GM21786 (cell line): ENCODE measurements at regions not wholly inside any gene's neighbourhood (a gene's known extent, or its start where the extent isn't known, plus 50 kb on each side); places are given as distances from the start of the nearest gene placed in this dataset.
"Not testable (repeated sequence)": the region's sequence is repeated elsewhere in the genome, so short reads cannot be mapped to it uniquely, and the experiment has no call there.

Source experiments
- ATAC-seq: cut with Tn5 transposase; IDR thresholded peaks from one replicate; pipeline ENCODE4 v1.9.1; 2021; ENCODE audit not compliant: unreplicated experiment

DNA sequence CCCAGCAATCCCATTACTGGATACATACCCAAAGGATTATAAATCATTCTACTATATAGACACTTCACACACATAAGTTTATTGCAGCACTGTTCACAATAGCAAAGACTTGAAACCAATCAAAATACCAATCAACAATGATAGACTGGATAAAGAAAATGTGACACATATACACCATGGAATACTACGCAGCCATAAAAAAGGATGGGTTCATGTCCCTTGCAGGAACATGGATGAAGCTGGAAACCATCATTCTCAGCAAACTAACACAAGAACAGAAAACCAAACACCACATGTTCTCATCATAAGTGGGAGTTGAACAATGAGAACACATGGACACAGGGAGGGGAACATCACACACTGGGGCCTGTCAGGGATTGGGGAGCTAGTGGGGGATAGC lies 475.4 kb upstream of the NFIA start:
- not testable (repeated sequence) for ATAC-seq

DNA sequence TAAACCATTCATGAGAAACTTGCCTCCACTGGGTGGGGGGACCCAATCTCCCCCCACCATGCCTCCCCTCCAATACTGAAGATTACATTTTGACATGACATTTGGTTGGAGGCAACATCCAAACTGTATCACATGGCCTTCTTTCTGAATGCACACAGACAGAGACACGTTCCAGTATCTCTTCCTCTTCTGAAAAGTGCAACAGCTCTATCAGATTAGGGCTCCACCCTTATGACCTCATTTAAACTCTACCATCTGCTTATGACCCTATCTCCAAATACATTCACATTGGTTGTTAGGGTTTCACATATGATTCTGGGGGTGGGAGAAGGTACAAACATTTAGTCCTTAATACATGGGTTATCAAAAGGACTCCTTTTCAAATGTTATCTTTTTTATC lies 481.8 kb upstream of the NFIA start:
- no peak for ATAC-seq

DNA sequence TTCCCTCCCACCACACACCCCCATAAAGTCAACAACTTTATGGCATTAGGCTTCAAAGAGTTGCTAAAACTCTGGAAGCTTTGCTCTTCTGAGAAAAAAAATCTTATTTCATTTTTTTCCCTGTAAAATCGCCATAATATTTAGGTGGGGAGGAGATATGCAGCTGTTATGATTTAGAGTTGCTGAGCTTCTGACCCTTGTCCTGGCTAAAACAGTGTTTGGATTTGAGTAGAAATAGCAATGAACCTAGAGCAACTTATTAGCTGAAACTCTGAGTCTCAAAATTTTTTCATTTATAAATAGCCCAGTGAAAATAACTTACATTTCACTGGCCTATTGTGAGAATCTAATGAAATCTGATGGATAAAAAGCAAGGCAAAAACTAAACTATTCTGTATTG lies 482.8 kb upstream of the NFIA start:
- no peak for ATAC-seq

DNA sequence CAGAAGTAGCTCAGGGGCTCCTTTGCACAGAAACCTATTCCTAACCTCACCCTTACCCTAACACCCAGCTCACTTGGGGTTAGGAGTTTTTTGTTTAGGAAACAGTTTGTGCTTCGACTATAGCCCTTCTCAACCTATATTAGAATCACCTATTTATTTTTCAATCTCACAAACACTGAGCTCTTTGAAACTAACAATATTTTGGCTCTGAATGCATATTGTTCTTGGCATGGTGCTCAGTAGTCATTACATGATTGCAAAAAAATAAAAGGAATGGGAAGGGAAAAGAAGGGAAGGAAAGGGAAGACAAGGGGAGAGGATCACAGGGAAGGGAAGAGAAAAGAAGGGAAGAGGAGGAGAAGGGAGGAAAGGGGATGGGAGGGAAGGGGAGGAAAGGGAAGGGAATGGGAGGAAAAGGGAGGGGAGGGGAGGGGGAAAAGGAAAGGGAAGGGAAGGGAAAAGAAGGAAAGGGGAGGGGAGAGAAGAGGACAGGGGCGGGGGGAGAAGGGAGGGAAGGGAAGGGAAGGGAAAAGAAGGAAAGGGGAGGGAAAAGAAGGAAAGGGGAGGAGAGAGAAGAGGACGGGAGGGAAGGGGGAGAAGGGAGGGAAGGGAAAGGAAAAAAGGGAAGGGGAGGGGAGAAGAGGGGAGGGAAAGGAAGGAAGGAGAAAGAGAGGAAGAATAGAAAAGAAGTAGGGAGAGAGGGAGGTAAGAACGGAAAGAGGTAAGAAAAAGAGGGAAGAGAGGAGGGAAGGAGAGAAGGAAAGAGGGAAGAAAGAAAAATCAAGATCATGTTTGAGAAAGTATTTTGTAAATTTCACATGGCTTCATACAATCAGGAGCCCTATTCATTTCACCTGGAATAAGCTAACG lies 484.1 kb upstream of the NFIA start:
- ATAC-seq, result no peak

DNA sequence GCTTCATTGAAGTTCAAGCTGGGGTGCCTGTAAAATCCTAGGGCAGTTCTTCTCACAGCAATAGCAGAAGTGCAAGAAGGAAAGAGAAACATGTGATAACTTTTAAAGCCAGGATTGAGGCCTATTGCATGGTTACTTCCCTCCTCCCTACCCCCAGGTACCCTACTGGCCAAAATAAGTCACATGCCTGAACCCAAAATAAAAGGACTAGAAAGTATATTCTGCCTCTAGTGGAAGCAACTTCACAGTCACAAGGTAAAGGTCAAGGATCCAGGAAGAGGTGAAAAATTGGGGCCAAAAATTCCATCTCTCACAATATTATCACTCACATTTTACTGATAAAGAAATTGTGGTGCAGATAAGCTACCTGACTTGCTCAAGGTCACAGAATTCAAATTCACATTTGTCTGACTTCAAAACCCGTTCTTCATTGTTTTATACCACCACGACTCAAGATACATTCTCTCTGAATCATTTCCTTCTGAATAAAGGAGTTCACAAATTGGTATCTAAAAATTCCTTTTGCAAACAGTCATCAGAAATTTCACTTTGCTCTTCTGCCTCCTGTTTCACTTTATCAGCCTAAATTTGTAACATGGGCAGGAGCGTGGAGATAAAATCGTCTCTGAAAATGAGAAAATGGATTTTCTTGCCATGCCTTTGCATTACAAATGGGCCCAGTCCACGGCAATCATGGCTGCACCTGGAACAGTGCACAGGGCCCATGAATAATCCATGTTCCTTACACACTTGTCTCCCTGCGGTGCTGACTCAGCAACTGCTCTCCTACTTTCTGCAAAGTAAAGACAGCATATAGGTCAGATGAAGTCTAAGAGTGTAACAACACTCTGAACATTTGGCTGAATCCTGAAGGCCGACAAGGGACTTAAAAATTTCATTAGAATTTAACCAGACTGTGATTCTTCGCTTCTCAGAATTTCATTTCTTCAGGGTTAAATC lies 485.3 kb upstream of the NFIA start:
- no peak for ATAC-seq

DNA sequence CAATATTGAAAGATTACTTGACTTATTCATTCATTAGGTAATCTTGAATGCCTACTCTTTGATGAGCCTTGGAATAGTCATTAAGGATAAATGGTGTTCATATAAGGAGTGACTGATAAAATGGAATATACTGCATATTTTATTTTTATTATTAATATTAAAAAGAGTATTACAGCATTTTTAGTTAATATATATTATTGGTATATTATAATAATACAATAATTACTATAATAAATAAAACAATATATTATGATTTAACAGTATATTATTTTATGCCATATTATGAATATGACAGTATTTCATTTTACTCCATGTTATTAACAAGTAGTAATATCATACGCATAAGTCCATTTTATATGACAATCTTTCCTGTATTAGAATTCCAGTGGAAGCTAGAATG lies 490.8 kb upstream of the NFIA start:
- ATAC-seq, result no peak

DNA sequence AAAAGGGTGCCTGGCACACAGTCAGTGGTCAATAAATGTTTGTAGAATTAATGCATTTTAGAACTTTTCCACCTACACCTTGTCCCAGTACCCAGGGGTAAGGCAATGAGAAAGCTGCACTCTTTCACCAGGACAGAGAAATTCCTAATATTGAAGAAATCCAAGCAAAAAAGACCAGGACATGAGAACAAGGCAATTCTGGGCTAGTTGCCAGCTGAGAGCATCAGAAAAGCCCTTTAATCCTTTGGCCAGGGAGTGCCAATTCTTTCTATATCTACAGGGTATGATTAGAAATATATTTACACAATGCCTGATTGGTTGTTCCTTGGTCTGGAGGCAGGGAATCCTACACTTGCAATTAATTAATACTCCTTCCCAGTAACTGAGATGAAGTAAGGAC lies 492.4 kb upstream of the NFIA start:
- no peak for ATAC-seq

DNA sequence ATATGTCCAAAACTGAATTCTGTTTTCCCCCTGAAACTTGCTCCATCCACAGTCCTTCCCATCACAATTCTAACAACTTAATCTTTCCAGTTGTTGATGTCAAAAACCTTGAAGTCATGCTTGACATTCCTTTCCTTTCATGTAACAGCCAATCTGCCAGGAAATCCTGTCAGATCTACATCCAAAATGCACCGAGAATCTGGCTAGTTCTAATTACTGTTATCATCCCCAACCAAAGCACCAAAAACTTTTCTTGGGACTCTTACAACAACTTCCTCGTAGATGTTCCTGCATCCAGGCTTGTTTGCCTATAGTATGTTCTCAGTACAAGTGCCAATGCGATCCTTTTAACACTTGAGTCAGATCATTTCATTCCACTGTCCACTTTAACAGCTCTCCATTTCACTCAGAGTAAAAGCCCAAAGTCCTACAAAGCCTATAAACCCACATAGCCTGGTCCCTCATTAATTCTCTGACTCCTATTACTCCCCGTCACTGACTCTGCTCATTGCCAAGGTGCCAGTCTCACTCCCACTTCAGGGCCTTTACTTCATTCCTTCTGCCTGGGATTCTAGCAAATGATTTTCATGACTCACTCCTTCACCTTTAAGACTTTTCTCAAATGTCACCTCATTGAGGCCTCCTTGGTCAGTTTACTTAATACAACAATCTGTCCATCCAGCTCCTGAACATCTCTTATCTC lies 493.2 kb upstream of the NFIA start:
- ATAC-seq, result no peak

DNA sequence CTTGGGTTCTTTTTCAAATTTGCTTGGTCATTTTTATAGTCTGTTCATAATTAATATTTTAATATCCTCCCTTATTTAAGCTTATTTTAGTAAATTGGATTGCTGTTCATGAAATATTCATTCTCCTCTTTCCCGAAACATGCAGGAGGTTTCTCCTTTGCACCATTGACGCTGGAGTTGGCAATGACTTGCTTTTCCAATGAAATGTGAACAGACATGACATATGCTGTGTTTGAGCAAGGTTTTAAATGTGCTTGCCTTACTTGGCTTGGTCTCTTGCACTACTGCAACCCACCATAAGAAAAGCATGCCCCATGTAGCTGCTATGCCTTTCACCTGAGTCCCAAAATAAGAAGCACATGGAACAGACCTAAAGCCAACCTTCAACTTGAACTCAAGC lies 498.0 kb upstream of the NFIA start:
- ATAC-seq, result no peak

DNA sequence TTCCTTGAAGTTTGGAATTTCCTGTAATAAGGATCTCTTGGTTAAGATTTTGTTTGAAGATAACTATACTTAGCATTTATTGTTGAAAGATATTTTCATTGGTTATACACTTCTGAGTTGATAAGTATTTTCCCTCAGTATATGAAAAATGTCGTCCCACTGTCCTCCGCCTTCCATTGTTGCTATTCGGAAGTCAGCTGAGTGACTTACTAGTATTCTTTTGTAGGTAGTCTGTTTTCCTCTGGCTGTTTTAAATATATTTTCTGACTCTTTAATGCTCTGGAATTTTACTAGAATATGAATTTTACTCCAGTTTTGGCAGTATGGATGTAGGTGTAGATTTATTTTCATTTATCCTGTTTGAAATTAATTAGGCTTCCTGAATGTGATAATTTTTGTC lies 498.7 kb upstream of the NFIA start:
- ATAC-seq, result no peak

DNA sequence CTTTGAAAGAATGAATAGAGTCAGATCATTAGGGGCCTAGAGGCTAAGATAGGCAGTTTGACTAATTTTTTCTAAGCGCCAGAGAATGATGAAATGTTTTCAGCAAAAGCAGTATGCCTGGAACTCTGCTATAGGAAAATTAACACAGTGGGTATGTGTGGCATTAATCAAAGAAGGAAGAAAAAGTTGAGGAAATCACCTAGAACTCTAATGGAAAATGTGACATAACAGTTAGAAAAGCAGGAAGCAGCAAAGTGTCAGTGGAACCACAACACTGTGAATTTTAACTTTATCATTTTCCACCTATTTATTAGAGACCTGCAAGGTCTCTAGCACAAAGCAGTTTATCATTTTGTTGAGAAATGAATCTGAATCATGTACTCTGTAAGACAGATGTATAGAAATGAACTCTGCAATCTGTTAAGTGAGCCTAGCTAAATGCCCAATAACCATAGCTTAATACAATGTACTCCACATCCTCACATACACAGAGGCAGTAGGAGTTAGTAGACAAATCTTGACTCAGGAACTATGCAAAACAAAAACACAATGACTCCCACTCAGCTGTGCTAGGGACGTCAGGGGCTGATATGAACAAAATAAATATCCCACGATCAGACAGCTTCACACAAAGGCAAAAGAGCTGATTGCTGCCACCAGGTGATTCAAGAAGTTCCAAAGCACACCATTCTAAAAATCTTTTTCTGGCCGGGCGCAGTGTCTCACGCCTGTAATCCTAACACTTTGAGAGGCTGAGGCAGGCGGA lies 500.7 kb upstream of the NFIA start:
- ATAC-seq, result no peak

DNA sequence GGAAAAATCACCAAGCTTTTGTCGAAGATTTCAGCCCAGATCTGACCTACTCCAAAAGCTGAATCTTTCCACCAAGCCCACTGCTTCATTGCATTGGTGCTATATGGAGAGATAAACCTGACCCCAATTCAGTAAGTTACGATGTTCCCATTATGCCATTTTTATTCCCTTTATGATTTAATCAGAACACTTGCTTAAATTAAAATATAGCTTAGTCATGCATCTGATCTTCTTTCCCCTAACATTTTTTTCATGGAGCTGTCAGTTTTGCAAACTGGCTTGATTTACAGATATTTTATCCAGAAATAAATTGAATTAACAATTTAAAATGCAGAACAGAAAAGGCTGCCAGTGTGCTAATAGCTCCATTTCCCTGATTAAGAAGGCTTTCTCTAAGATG lies 503.5 kb upstream of the C1orf87 start:
- no peak for ATAC-seq

DNA sequence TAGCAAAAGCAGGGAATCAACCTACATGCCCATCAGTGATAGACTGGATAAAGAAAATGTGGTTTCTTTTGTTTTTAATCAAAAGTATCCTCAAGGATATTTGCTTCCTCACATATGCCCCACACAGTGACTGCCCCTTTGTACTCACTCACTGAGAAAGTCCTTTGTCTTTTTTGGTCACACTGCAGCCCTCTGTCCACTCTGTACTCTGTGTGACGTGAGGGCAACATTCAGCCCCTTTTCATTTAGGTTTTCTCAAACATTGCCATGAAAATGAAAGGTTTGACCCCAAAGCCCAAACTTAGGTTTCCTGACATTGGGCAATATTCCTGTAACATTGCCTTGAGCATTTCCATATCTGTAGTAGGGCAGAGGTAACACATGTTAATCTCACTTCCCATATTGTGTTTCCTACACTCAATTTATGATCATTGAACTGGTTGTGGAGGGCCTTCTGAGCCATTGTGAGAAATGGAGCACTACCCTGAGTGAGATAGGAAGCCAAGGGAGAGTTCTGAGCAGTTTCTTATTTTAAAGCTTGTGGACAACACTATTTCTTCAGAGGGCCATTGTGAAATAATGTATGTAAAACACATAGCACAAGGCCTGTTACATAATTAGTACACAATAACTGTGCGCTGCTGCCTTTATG lies 501.9 kb upstream of the C1orf87 start:
- ATAC-seq, result no peak

DNA sequence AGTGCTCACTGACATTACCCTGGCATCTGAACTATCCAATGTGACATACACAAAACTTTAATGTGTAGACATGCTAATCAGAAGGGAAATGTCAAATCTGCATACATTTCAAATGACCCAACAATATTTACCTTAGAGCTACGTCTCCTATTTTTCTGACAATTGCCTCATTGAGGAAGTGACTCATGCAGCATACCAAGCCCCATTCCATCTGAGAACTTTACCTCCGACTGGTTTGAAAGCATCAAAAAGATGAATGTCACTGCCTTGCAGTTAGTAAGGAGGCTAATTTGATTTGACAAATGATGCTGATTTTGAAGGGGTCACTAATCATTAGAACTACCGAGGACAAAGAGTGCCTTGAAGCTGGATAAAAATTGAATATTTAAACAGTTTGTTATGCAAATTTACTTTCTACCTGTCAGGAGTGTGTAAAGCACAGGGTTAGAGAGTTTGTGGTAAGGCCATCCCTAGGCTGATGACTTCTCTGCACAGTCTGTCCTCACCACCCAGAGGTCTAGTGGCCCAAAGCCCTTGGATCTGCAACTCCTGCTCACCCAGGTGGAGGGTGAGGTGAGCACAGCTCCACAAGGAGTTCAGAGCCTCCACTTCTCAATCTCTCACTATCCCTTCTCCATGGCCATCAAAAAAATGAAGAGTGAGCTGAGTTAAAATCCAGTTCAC lies 500.3 kb upstream of the C1orf87 start:
- no peak for ATAC-seq

DNA sequence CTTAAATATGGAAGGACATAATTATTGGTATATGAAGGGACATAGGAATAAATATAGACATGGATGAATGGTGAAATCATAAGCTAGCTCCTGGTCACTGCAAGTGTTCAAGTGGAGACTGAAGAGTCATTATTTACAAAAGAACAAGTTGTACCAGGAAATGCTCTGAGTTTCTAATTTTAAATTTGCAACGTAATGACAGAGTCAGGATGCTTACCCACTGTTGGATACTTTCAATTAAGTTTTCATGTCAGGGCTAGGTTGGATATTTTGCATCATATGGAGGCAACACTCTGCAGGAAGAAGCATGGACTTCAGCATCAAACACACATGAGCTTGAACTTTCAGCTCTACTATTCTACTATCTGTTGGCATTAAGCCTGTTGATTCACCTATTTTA lies 499.6 kb upstream of the C1orf87 start:
- ATAC-seq, result no peak

DNA sequence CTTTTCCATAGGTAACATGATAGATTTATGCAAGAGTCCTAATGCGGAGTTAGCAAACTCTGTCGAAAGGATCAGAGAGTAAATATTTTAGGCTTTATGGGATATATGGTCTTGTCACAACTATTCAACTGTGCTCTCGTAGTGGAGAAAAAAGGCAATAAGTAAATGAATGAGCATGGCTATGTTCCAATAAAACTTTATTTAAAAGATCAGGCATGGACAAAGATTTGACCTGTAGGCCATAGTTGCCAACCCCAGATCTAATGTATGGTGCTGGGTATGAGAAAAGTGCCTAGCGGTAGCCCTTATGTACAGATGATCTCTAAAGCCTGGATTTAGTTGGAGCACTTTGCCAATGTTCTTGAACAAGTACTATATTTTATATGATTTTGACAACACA lies 498.8 kb upstream of the C1orf87 start:
- no peak for ATAC-seq

DNA sequence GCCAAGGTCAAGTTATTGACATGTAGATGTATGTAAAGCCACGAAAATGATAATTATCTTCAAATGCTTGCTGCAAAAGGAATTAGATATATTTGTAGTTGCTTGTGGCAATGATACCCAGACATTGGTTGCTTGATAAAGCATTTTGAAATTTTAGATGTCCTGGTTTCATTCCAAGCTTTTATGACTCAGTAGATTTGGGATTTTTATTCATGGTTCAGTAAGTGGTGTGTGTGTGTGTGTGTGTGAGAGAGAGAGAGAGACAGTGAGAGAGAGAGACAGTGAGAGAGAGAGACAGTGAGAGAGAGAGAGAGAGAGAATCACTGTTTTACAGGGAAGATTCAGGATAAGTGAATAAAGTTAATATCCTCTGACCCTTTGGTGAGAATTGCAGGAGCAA lies 498.2 kb upstream of the C1orf87 start:
- ATAC-seq, result no peak

DNA sequence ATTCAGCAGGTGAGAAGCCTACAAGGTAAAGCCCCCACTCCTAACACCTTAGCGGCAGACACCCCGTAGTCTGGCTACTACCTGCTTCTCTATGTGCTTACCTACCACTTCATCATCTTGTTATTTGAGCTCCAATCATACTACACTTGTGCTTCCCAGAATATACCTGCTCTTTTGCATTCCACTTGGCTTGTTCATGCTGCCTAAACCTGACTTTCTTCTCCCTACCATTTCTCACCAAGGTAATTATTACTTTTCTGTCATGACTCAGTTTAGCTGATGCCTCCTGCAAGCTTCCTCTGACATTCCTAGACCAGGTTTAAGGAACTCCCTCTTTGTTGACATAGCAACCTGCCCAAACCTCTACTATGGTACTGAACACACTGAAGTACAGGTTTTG lies 495.6 kb upstream of the C1orf87 start:
- no peak for ATAC-seq

DNA sequence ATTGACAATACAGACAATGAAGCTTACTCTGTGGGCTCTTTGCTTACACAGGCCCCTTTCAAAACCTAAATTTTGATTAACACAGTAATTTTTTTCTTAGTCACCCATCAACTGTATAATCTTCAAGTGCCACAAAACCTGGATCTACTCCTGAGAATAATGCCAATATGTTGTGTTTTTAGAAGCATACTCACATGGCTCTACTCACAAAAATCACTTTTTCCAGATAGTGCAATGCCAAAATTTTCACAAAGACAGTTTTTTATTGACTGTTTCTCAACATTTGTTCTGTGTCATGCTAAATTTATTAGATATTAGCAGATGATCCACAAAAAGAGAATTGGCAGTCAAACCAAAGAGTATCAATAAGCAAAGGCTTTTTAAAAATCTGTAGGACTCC lies 493.7 kb upstream of the C1orf87 start:
- ATAC-seq, result no peak
